ENCODE measurements at regions not wholly inside any gene's neighbourhood (a gene's known extent, or its start where the extent isn't known, plus 50 kb on each side); places are given as distances from the start of the nearest gene placed in this dataset.

DNA sequence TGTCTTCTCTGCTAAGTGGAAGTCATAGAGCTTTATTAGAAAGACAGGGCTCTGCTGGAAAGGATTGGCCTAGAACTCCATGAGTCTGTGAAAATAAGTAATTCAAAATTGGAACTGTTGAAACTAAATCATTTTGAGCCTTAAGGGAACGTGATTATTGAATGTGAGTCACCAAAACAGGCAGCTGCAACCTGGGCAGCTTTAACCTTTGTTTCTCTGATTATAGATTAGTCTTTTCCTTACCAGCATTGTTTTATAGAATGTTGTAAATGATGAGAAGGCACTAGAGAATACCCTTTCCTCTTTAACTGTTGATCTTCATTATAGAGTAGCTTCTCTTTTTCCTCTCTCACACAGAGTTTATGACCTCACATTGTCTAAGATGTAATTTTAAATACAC is 638.8 kb upstream of the SLITRK6 start:
- no peak for TF ChIP-seq GATA3 (IDR thresholded peaks at IDR 0.05; ENCODE audit: low read depth, low read length)
- TF ChIP-seq GATA2 (IDR thresholded peaks at IDR 0.05; ENCODE audit: low read depth, low read length), result no peak
